ENCODE measurements at regions not wholly inside any gene's neighbourhood (a gene's known extent, or its start where the extent isn't known, plus 50 kb on each side); places are given as distances from the start of the nearest gene placed in this dataset.
"Not testable (repeated sequence)": the region's sequence is repeated elsewhere in the genome, so short reads cannot be mapped to it uniquely, and the experiment has no call there.

- DNase-seq (ENCODE audit: low spot score), result no peak
Observed at GRCh38 chr5:23451156-23451555, 56.3 kb upstream of the PRDM9 start.

DNA sequence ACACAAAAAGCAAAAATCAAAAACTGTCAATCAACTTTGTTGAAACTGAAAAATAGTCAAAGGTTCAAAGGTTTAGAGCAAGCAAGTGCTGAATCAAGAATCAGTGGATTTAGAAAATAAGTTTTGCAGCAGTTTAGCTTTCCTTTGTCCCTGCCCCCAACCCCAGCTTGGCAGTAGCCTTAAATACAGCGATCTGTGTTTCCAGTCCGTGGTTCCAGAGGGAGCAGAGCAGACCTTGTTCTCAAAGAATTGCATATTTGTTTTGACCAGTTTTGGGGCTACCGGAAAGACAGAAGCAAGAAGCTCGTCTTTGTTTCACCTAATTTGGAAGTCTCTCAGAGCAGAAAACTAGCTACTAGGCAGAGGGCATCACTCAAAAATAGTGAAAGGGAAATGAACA, 57.2 kb upstream of the PRDM9 start:
- DNase-seq (ENCODE audit: low spot score), result no peak

DNA sequence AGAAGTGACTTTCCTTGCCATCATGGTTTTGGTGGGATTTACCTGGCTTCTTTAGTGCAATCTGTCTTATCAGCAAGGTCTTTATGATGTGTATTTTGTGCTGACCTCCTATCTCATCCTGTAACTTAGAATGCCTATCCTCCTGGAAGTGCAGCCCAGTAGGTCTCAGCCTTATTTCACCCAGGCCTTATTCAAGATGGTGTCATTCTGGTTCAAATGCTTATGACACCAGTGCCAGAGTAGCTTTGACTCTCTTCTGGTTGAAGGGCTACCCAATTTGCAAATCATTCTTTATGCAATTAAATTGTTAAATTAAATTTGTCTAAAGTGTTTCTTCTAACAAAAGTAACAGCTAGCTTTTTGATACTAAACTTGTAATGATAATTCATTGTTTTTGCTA, 58.8 kb upstream of the PRDM9 start:
- DNase-seq (ENCODE audit: low spot score), result no peak

DNA sequence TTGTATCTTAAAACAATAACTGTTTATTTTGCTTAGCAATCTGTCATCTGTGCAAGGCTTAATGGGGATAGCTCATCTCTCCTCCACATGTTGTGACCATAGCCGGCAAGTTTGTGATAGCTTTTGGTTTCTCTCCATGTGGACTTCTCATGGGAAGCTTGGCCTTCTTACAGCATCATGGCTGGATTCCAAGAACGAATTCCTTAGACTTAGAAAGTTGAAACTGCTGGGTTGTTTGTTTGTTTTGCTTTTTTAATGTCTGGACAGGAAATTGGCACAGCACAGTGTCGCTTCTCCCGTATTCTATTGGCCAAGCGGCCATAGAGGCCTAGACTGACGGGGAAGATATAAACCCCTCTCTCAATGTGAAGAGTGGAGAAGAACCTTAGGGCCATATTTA, 61.0 kb upstream of the PRDM9 start:
- no peak for DNase-seq (ENCODE audit: low spot score)

GRCh38 chr5:23445573-23445972, 61.8 kb upstream of the PRDM9 start:
- DNase-seq (ENCODE audit: low spot score), result no peak

GRCh38 chr5:23440703-23441102, 66.7 kb upstream of the PRDM9 start:
- no peak for DNase-seq (ENCODE audit: low spot score)

- DNase-seq (ENCODE audit: low spot score), result no peak
Observed at GRCh38 chr5:23437011-23437410, 70.4 kb upstream of the PRDM9 start.

DNA sequence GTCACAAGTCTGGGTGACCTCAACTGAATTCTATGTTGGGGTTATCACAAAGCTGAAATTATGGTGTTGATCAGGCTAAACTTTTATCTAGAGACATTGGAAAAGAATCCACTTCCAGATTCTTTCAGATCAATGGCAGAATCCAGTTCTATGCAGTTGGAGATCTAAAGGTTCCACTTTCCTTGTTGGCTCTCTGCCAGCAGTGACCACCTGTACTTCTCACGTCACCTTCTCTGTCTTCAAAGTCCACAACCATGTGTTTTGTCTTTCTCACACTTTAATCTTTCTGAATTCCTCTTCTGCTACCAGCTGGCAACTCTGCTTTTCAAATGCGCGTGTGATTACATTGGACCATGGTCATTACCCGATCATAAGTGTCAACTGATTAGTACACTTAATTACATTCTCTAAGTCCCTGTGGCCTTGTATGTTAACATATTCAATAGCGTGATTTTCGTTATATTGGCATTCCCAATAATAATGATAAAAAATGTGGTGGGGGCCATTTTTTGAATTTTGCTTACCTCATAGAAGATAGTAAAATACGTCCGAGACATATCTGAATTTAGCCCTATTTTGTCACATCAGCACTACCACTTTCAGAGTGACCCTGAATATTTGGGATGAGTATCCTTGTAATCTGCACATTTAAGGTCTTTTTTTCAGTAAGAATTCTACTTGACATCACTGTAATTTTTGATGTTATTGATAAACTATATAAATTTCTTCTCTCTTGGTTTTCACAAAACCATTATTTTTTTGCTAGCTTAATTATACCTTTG, 73.7 kb upstream of the PRDM9 start:
- no peak for DNase-seq (ENCODE audit: low spot score)

DNA sequence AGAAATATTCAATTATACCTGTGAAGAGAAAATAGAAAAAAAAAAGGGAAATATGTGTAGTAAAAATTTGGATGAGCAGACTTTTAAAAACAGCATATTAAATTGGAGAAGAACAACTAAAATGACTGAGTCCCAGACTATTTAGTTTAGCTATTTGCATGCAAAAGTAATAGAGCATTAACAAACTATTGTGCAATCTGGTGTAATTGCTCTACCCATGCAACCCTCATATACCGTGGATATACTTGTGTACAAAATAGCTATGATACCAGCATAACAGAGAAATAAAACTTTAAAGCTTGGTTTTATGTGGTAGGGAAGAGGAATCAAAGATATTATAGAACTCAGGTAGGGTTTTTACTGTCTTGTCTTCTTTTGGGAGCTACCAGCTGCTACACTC, 78.7 kb upstream of the PRDM9 start:
- no peak for DNase-seq (ENCODE audit: low spot score)

- DNase-seq (ENCODE audit: low spot score), result not testable (repeated sequence)
Observed at GRCh38 chr5:23420214-23420613, 87.2 kb upstream of the PRDM9 start.

DNA sequence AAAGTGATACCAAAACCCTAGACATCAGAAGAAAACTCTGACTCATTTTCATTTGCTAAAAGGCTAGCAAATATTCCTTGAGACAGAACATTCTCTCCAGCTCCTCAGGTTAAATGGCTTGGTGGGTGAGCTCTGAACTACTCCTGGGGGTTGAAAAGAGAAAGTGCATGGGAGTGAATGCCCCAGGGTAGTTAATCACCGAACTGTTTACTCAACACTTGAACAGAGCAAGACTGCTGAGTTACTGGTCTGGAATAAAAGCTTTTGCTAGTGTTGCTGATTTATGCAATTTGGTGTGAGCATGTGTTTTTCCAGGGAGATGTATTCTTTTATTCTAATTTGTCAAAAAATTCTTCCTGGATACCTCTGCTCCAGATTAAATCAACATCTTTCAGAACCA, 88.3 kb upstream of the PRDM9 start:
- no peak for DNase-seq (ENCODE audit: low spot score)

- DNase-seq (ENCODE audit: low spot score), result no peak
Observed at GRCh38 chr5:23412515-23412914, 94.9 kb upstream of the PRDM9 start.

GRCh38 chr5:23411994-23412393, 95.4 kb upstream of the PRDM9 start:
- DNase-seq (ENCODE audit: low spot score), result no peak

DNA sequence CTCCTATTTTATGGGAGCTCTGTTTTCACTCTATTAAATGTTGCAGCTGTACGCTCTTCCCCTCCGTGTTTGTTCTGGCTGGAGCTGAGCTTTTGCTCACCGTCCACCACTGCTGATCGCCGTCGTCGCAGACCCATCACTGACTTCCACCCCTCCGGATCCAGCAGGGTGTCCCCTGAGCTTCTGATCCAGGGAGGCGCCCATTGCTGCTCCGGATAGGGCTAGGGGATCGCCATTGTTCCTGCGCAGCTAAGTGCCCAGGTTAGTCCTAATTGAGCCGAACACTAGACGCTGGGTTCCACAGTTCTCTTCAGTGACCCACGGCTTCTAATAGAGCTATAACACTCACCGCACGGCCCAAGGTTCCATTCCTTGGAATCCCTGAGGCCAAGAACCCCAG, 96.2 kb upstream of the PRDM9 start:
- no peak for DNase-seq (ENCODE audit: low spot score)

GRCh38 chr5:23410775-23411174, 96.6 kb upstream of the PRDM9 start:
- not testable (repeated sequence) for DNase-seq (ENCODE audit: low spot score)

DNA sequence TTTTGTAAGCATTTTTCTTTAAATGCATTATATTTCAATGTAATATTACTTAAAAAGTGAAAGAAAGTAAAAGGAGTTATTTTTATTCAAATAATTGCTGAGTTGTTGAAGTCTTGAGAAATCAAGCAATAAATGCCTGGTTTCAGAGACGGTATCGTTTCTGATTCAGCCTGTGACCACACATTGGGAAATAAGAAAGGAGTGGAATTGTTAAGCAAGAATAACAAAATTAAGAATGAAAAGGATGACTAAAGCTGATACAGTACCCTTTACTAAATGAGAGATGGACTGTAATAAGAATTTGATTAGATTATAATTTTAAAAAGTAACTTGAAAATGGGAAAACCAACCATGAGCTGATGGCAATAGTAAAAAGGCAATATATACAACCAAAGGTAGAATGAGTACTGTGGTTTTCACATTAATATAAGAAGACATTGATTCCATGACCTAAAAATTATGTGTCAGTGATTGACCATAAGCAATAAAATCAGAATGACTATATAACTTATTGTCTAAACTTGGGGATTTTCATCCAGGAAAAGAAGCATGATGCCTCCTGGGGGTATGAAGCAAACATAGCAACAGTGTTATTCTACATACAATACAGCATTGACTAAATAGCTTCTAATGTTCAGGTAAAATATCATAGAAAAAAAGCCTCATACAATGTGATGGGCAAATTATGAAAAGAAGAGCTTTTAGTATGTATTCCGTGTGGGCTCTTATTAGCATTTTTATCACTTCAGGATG, 101.9 kb upstream of the PRDM9 start:
- DNase-seq (ENCODE audit: low spot score), result no peak

- no peak for DNase-seq (ENCODE audit: low spot score)
Observed at GRCh38 chr5:23402585-23402984, 104.8 kb upstream of the PRDM9 start.

DNA sequence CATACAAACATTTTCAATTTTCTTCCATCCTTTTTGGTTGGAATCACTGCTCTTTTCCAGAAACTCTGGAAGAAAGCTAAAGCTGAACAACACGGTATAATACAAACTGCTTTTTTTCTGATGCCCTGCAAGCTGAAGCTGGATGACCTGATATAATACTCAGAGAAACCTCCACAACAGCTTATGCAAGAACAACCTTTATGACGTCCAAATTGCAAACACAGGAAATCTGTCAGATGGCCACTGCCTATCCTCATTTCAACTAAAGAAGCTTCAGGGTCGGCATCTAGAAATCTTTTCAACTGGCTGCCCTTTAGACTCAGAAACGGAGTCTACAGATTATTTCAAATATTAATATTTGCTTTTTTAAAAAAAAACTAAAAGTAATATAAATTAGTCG, 106.5 kb upstream of the PRDM9 start:
- no peak for DNase-seq (ENCODE audit: low spot score)

DNA sequence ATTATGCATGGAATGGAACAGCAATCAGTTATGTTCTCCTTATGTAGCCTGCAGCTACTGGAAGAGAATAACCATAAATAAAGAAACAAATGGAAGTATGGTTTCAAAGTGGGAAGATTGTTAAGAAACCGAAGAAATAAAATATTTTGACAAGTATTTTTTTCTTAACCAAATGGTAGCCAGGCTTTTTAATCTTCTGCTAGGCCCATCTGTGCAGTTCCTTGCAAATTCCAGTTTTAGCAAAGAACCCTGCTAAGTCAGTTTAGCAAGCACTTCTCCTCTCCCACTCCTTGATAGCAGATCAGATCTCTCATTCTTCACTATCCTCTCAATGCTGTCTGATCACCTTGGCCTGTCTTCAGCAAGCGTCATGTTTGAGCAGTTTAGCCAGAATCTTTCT, 111.1 kb upstream of the PRDM9 start:
- DNase-seq (ENCODE audit: low spot score), result no peak

- no peak for DNase-seq (ENCODE audit: low spot score)
Observed at GRCh38 chr5:23389291-23390101, 117.9 kb upstream of the PRDM9 start.

- DNase-seq (ENCODE audit: low spot score), result no peak
Observed at GRCh38 chr5:23385036-23385435, 122.4 kb upstream of the PRDM9 start.

- no peak for DNase-seq (ENCODE audit: low spot score)
Observed at GRCh38 chr5:23372177-23372576, 135.2 kb upstream of the PRDM9 start.

GRCh38 chr5:23368393-23368792, 139.0 kb upstream of the PRDM9 start:
- DNase-seq (ENCODE audit: low spot score), result no peak

All from LoVo (cell line).